ENCODE measurements at regions not wholly inside any gene's neighbourhood (a gene's known extent, or its start where the extent isn't known, plus 50 kb on each side); places are given as distances from the start of the nearest gene placed in this dataset.

GRCh38 chr11:128085276-128085675 lies 502.1 kb downstream of the ETS1 start:
- no peak overlapping the region for H3K27ac ChIP-seq

DNA sequence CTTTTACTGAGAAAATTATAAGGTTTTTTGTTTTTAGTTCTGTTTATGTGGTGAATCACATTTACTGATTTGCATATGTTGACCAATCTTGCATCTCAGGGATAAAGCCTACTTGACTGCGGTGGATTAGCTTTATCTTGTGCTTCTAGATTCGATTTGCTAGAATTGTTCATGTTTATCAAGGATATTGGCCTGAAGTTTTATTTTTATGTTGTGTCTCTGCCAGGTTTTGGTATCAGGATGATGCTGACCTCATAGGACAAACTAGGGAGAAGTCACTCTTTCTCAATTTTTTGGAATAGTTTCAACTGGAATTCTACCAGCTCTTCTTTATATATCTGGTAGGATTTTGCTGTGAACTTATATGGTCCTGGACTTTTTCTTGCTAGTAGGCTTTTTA lies 504.8 kb downstream of the ETS1 start:
- Histone ChIP-seq H3K9me3 (no peaks in the 10 kb centered on the region), H3K4me3 (no peak overlapping the region), H3K27me3 (replicated peaks; ENCODE audit: insufficient read depth) (no peaks in the 10 kb centered on the region), H3K36me3 (no peaks in the 10 kb centered on the region), H3K27ac (no peak overlapping the region), H3K4me1 (replicated peaks) (no peaks in the 10 kb centered on the region)
- intact Hi-C loops (cut with DNase I), result no loop called here
- 97% methylated on average over 2 of the region's 2 CpGs for WGBS
- no peak for DNase-seq (ENCODE audit: low spot score)
- TF ChIP-seq CTCF (IDR thresholded peaks at IDR 0.05) (no peak), POLR2A (IDR thresholded peaks at IDR 0.05) (no peak), POLR2AphosphoS5 (IDR thresholded peaks at IDR 0.05) (no peak)

More at GRCh38 chr11:128085276-128085675, 502.1 kb downstream of the ETS1 start:
- Histone ChIP-seq H3K36me3 (no peaks in the 10 kb centered on the region), H3K4me1 (replicated peaks) (no peaks in the 10 kb centered on the region), H3K4me3 (no peak overlapping the region), H3K9me3 (no peaks in the 10 kb centered on the region), H3K27me3 (replicated peaks; ENCODE audit: insufficient read depth) (no peaks in the 10 kb centered on the region)
- no peak for DNase-seq (ENCODE audit: low spot score)
- TF ChIP-seq CTCF (IDR thresholded peaks at IDR 0.05), result no peak
- no peak for TF ChIP-seq POLR2A (IDR thresholded peaks at IDR 0.05)
- no peak for TF ChIP-seq POLR2AphosphoS5 (IDR thresholded peaks at IDR 0.05)
- WGBS, result 45% methylated on average over 1 of the region's 1 CpG
- intact Hi-C loops (cut with DNase I), result no loop called here

- TF ChIP-seq POLR2AphosphoS5 (IDR thresholded peaks at IDR 0.05), result no peak
- TF ChIP-seq POLR2A (IDR thresholded peaks at IDR 0.05), result no peak
- no peak for TF ChIP-seq CTCF (IDR thresholded peaks at IDR 0.05)
- Histone ChIP-seq H3K4me1 (replicated peaks) (no peaks in the 10 kb centered on the region), H3K27ac (no peak overlapping the region)
Observed at GRCh38 chr11:128069665-128070064, 517.7 kb downstream of the ETS1 start.

GRCh38 chr11:128067780-128068179 lies 519.6 kb downstream of the ETS1 start:
- H3K27ac ChIP-seq, result no peak overlapping the region
- TF ChIP-seq CTCF (IDR thresholded peaks at IDR 0.05) (no peak), POLR2AphosphoS5 (IDR thresholded peaks at IDR 0.05) (no peak), POLR2A (IDR thresholded peaks at IDR 0.05) (no peak)
- no peaks in the 10 kb centered on the region for H3K4me1 ChIP-seq (replicated peaks)
- no peaks in the 10 kb centered on the region for H3K27me3 ChIP-seq (replicated peaks; ENCODE audit: insufficient read depth)
- no peak overlapping the region for H3K4me3 ChIP-seq
- no peak for DNase-seq (ENCODE audit: low spot score)
- no peaks in the 10 kb centered on the region for H3K36me3 ChIP-seq
- WGBS, result 94% methylated on average over 1 of the region's 1 CpG
- H3K9me3 ChIP-seq, result no peaks in the 10 kb centered on the region
- intact Hi-C loops (cut with DNase I), result no loop called here

More at GRCh38 chr11:128069665-128070064, 517.7 kb downstream of the ETS1 start:
- 64% methylated on average over 2 of the region's 2 CpGs for WGBS
- H3K27me3 ChIP-seq (replicated peaks; ENCODE audit: insufficient read depth), result no peaks in the 10 kb centered on the region
- H3K4me3 ChIP-seq, result no peak overlapping the region
- no peaks in the 10 kb centered on the region for H3K36me3 ChIP-seq
- no peak for DNase-seq (ENCODE audit: low spot score)
- H3K9me3 ChIP-seq, result no peaks in the 10 kb centered on the region
- intact Hi-C loops (cut with DNase I), result no loop called here

GRCh38 chr11:128066399-128066798 lies 521.0 kb downstream of the ETS1 start:
- no peaks in the 10 kb centered on the region for H3K27me3 ChIP-seq (replicated peaks; ENCODE audit: insufficient read depth)
- intact Hi-C loops (cut with DNase I), result no loop called here
- no peak for DNase-seq (ENCODE audit: low spot score)
- no peak for TF ChIP-seq CTCF (IDR thresholded peaks at IDR 0.05)
- TF ChIP-seq POLR2AphosphoS5 (IDR thresholded peaks at IDR 0.05), result no peak
- no peak for TF ChIP-seq POLR2A (IDR thresholded peaks at IDR 0.05)
- H3K4me1 ChIP-seq (replicated peaks), result no peaks in the 10 kb centered on the region
- no peaks in the 10 kb centered on the region for H3K36me3 ChIP-seq
- H3K4me3 ChIP-seq, result no peak overlapping the region
- no peaks in the 10 kb centered on the region for H3K9me3 ChIP-seq
- H3K27ac ChIP-seq, result no peak overlapping the region
- WGBS, result 74% methylated on average over 1 of the region's 1 CpG

Data from prostate gland (tissue), 2 donors.